Body of pancreas (tissue), 4 donors: ENCODE measurements at regions not wholly inside any gene's neighbourhood (a gene's known extent, or its start where the extent isn't known, plus 50 kb on each side); places are given as distances from the start of the nearest gene placed in this dataset.

Experiments used
- ATAC-seq: fragments of 150-250 bp; one replicate; pipeline ENCODE4 v1.9.1; 2016
- DNase-seq, 4 donors: peaks; one replicate each; pipeline ENCODE4 v3.0.0-alpha.2; 2019
- H3K27ac ChIP-seq, 4 donors: fragments of 200-600 bp; sonication (generic); 1 replicate in 3 of 4; 2 replicates in 1 of 4; pipeline versions ENCODE4 v1.5.1 to v1.6.1; 2016 to 2019; ENCODE audit warnings: mild to moderate bottlenecking in 1 of 4, mixed read lengths in 1 of 4, moderate library complexity in 1 of 4
- H3K27me3 ChIP-seq, 2 donors: fragments of 200-600 bp; sonication (generic); one replicate each; pipeline ENCODE4 v1.6.0; 2016; ENCODE audit warnings: mild to moderate bottlenecking in 1 of 2
- H3K36me3 ChIP-seq, 2 donors: fragments of 200-600 bp; sonication (generic); replicated peaks in 1 of 2; 2 replicates each; pipeline ENCODE4 v1.5.1; 2016; ENCODE audit warnings: low read depth in 2 of 2; ENCODE audit not compliant: insufficient read depth in 1 of 2
- H3K4me1 ChIP-seq: fragments of 200-600 bp; sonication (generic); one replicate; pipeline ENCODE4 v1.6.0; 2016
- H3K4me3 ChIP-seq, 2 donors: fragments of 200-600 bp; sonication (generic); 1 replicate in 1 of 2; 2 replicates in 1 of 2; pipeline ENCODE4 v1.5.1; 2016 to 2019
- H3K9me3 ChIP-seq, 3 donors: fragments of 200-600 bp; sonication (generic); 1 replicate in 2 of 3; 2 replicates in 1 of 3; pipeline ENCODE4 v1.5.1; 2016
- POLR2A ChIP-seq, 3 donors: fragments of 450-650 bp; IDR thresholded peaks; one replicate each; pipeline ENCODE4 v1.6.1; 2016; ENCODE audit warnings: antibody characterized with exemption in 3 of 3, mild to moderate bottlenecking in 2 of 3
- WGBS, 2 donors: methylation state at CpG; one replicate each; pipeline ENCODE4 v1.1.5; 2017; 5-methylcytosine and 5-hydroxymethylcytosine counted together
- intact Hi-C: fragments of 100-400 bp; cut with DNase I; formaldehyde crosslinking; loops from one replicate; pipeline ENCODE4 v1.15.1; 2023
- TF ChIP-seq, protein P1 (sequence below), 7 experiments: fragments of 450-650 bp in 4 of 7; fragments of 200-600 bp in 3 of 7; sonication (generic) in 3 of 7; IDR thresholded peaks; one replicate each; pipeline ENCODE4 v1.5.1; 2016 to 2019; ENCODE audit warnings: antibody characterized with exemption in 7 of 7

DNA sequence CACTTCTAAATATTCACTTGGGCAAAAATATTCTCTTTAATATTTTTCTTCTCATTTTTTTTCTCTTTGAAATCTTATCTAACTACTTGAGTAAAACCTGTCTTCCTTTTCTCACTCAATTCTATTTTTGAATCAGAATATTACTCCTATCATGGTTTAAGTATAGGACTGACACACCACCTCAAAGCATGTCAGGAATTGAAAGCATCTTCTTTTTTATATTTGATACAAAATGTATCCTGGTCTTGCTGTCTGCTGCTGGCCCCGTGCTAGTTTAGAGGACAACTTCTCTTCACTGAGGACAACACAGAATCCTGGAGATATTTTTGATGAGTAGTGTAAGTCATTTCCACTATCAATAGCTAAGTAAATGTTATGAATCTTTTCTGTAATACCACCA lies 383.6 kb downstream of the GADD45G start:
- no peaks in the 10 kb centered on the region for H3K27me3 ChIP-seq
- DNase-seq (no peak), ATAC-seq (no peak)
- no peaks in the 10 kb centered on the region for H3K9me3 ChIP-seq
- peaks cover 30% of the 10 kb centered on the region for H3K4me1 ChIP-seq
- TF ChIP-seq, protein P1, sequence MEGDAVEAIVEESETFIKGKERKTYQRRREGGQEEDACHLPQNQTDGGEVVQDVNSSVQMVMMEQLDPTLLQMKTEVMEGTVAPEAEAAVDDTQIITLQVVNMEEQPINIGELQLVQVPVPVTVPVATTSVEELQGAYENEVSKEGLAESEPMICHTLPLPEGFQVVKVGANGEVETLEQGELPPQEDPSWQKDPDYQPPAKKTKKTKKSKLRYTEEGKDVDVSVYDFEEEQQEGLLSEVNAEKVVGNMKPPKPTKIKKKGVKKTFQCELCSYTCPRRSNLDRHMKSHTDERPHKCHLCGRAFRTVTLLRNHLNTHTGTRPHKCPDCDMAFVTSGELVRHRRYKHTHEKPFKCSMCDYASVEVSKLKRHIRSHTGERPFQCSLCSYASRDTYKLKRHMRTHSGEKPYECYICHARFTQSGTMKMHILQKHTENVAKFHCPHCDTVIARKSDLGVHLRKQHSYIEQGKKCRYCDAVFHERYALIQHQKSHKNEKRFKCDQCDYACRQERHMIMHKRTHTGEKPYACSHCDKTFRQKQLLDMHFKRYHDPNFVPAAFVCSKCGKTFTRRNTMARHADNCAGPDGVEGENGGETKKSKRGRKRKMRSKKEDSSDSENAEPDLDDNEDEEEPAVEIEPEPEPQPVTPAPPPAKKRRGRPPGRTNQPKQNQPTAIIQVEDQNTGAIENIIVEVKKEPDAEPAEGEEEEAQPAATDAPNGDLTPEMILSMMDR (IDR thresholded peaks at IDR 0.05): no peak
- no peak for TF ChIP-seq POLR2A (IDR thresholded peaks at IDR 0.05)
- WGBS, 2 donors: 79 to 95% methylated on average over 1 of the region's 1 CpG
- no peak overlapping the region for H3K27ac ChIP-seq
- intact Hi-C loops: loop anchor here (10.0 kb wide), 1 partner anchor 96 kb away; no protein-coding TSS in a partner anchor
- H3K36me3 ChIP-seq: no peaks in the 10 kb centered on the region
- no peak overlapping the region for H3K4me3 ChIP-seq

DNA sequence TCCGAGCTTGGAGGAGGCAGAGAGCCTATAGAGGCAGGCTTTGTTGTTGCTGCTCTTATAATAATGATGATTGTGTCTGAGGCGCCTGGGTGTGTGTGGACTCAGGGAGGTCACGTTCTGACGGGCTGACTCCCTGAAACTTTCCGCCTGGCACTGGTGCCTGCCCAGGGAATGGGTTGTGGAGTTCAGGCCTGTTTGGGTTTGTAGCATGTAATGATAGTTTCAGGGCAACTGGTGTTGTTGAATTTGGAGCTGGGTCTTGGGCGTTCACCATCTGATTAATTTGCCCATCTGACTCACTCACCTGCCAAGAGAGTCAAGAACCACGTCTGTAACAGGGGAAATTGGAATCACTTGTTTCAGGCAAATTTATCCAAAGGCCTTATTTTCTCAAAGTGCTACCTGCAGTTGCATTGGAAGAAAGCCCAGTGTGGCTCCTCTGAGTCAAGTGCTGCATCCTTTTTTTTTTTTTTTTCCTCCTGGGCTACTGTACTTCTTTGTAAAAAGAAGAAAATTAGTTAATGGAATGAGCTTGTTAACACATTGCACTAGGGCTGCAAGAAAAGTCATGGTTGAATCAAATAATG lies 386.5 kb downstream of the GADD45G start:
- Histone ChIP-seq H3K9me3 (no peaks in the 10 kb centered on the region), H3K36me3 (no peaks in the 10 kb centered on the region), H3K4me3 (no peak overlapping the region), H3K27ac (no peak overlapping the region), H3K4me1 (peaks cover 46% of the 10 kb centered on the region), H3K27me3 (no peaks in the 10 kb centered on the region)
- TF ChIP-seq POLR2A (IDR thresholded peaks at IDR 0.05): no peak
- TF ChIP-seq, protein P1 (IDR thresholded peaks at IDR 0.05): no peak
- 72 to 75% methylated on average over 7 of the region's 7 CpGs for WGBS, 2 donors
- no peak for ATAC-seq
- intact Hi-C loops: loop anchor here (10.0 kb wide), 1 partner anchor 366 kb away; no protein-coding TSS in a partner anchor
- DNase-seq: no peak

DNA sequence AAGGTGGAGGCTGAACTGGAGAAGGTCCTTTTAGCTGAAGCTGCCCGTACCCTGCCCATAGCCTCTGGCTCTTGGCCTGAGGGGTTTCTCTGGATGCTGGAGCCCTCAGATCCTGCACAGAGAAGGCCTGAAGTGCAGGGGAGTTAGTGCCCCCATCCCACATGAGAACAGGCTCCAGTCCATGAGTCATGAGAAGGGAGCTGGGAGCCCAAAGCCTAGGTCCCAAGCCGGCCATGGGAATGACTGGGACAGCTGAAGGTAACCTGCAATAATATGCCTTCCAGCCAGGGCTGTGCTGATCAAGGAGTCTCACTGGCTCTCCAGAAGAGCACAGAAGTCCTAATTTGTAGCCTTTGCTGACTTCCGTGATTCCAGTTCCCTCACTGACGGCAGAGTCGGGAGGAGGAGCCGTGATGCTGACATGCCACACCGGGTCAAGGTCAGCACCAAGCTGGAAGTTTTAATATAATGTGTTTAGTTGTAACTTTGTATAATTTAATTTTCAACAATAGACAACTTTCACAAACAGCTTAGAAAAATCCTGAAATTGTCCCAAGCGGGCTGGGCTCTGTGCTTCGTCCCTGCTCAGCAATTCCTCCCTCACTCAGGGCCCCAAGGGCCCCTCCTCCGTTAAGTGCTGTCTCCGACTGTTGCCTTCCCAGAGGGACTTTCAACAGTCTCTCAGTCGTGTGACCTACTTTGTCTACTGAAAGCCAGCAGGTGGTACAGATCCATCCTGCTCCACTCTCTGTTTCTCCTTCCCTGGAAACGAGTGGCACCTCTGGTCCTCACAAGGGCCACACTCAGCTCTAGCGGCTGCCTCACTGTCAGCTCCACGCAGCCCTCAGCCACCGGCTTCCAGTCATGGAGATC lies 387.8 kb downstream of the GADD45G start:
- TF ChIP-seq, protein P1 (IDR thresholded peaks at IDR 0.05): peak in 1 of 7 experiments; percentile 7
- no peak for TF ChIP-seq POLR2A (IDR thresholded peaks at IDR 0.05)
- 34 to 42% methylated on average over 16 of the region's 16 CpGs for WGBS, 2 donors
- H3K27me3 ChIP-seq: no peaks in the 10 kb centered on the region
- H3K36me3 ChIP-seq: no peaks in the 10 kb centered on the region
- DNase-seq (peak in 2 of 4 donors; percentile 28 to 32), ATAC-seq (peak; percentile 16)
- no peaks in the 10 kb centered on the region for H3K9me3 ChIP-seq
- H3K4me3 ChIP-seq: no peak overlapping the region
- H3K27ac ChIP-seq: peak overlapping the region in 2 of 4 donors; percentile 3 to 78
- H3K4me1 ChIP-seq: peaks cover 46% of the 10 kb centered on the region
- intact Hi-C loops: loop anchor here (10.0 kb wide), 1 partner anchor 368 kb away; no protein-coding TSS in a partner anchor

DNA sequence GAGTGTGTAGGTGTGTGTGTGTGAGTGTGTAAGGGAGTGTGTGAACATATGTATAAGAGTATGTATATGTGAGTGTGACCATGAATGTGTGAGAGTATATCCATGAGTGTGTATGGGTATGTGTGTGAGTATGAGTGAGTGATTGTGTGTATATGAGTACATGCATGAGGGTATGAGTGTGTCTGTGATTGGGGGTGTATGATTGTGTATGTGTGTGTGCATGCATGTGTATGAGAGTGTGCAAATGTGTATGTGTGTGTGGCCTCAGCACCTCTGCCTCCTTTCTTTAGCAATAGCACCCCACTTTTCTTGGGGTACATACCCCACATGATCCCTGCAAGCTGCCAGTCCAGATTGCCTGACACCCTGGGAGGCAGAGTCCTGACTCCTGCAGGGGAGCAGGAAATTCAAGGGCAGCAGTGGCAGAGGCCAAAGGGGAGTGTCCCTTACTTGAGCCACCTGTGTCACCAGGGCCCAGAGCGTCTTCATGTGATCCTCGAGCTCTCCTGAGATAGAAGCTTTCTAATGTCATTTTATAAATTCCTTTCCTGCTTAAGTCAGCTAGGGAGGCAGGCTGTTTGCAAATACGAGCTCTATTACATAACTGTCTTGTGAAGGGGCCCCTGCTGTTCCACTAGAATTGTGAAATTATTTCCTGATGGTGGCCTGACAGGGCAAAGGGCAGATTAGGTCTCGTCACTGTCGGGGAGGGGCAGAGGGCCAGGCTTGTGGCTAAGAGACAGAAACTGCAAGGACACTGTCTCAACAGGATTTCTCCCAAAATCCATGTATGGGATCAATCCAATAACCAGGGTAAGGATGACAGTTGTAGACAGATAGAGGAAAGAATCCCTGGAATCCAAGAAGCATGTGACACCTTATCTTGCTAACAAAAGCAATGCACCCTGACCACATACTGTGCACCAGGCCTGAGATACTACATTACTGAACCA lies 389.1 kb downstream of the GADD45G start:
- peak; percentile 41 to 79 (median 54) for DNase-seq
- intact Hi-C loops: loop anchor here (10.0 kb wide), 1 partner anchor 369 kb away; no protein-coding TSS in a partner anchor
- Histone ChIP-seq H3K4me3 (no peak overlapping the region), H3K27me3 (no peaks in the 10 kb centered on the region), H3K9me3 (no peaks in the 10 kb centered on the region), H3K27ac (peak overlapping the region; percentile 19 to 78 (median 70)), H3K36me3 (no peaks in the 10 kb centered on the region), H3K4me1 (peaks cover 54% of the 10 kb centered on the region)
- TF ChIP-seq, protein P1 (IDR thresholded peaks at IDR 0.05): no peak
- no peak for TF ChIP-seq POLR2A (IDR thresholded peaks at IDR 0.05)
- WGBS, 2 donors: 2% methylated on average over 5 of the region's 5 CpGs
- peak; percentile 70 for ATAC-seq
